Activated T-helper 1 cell treated with anti-CD3 and anti-CD28 coated beads, Interleukin-12 subunit alpha, Interleukin-12 subunit beta, Interleukin-2, Interleukin-4 antibody, amounts not matched to agents 30 ng/mL and 10 ng/mL and 1 ng/mL, durations not matched to agents 14 hours and 24 hours and 36 hours (primary cell): ENCODE measurements at regions not wholly inside any gene's neighbourhood (a gene's known extent, or its start where the extent isn't known, plus 50 kb on each side); places are given as distances from the start of the nearest gene placed in this dataset.

Experiments
- DNase-seq: peaks from one replicate; pipeline ENCODE4 v3.0.0; 2021; ENCODE audit warnings: low spot score
- H3K27ac Mint-ChIP-seq: one replicate; pipeline ENCODE4 v1.8.0; 2021; ENCODE audit warnings: mild to moderate bottlenecking, mixed read lengths
- H3K27me3 Mint-ChIP-seq: one replicate; pipeline ENCODE4 v1.8.0; 2022; ENCODE audit warnings: mild to moderate bottlenecking, moderate library complexity, mixed read lengths; ENCODE audit not compliant: insufficient read depth
- H3K36me3 Mint-ChIP-seq: one replicate; pipeline ENCODE4 v1.8.0; 2021; ENCODE audit warnings: low read depth, mixed read lengths
- H3K4me1 Mint-ChIP-seq: one replicate; pipeline ENCODE4 v1.8.0; 2021; ENCODE audit warnings: low read depth, mixed read lengths
- H3K4me3 Mint-ChIP-seq: one replicate; pipeline ENCODE4 v1.8.0; 2021; ENCODE audit warnings: mild to moderate bottlenecking, moderate library complexity, mixed read lengths
- H3K9me3 Mint-ChIP-seq: one replicate; pipeline ENCODE4 v1.8.0; 2021; ENCODE audit warnings: mixed read lengths
- intact Hi-C: fragments of 100-400 bp; cut with micrococcal nuclease; formaldehyde crosslinking; loops from one replicate; pipeline ENCODE4 v1.15.1; 2024

- intact Hi-C loops, result no loop called here
- no peaks in the 10 kb centered on the region for H3K4me1 Mint-ChIP-seq
- no peak for DNase-seq
- H3K27ac Mint-ChIP-seq, result no peak overlapping the region
- H3K9me3 Mint-ChIP-seq, result no peaks in the 10 kb centered on the region
- H3K27me3 Mint-ChIP-seq, result peaks cover 20% of the 10 kb centered on the region
- no peak overlapping the region for H3K4me3 Mint-ChIP-seq
- no peaks in the 10 kb centered on the region for H3K36me3 Mint-ChIP-seq
Measured at GRCh38 chr7:116120839-116121238, 89.5 kb upstream of the TES start.

- no peak for DNase-seq
- no peaks in the 10 kb centered on the region for H3K9me3 Mint-ChIP-seq
- intact Hi-C loops, result no loop called here
- no peak overlapping the region for H3K4me3 Mint-ChIP-seq
- no peaks in the 10 kb centered on the region for H3K4me1 Mint-ChIP-seq
- no peaks in the 10 kb centered on the region for H3K36me3 Mint-ChIP-seq
- H3K27ac Mint-ChIP-seq, result no peak overlapping the region
- H3K27me3 Mint-ChIP-seq, result peaks cover 18% of the 10 kb centered on the region
Measured at GRCh38 chr7:116122972-116123595, 87.3 kb upstream of the TES start.

- Mint-ChIP-seq H3K4me1 (no peaks in the 10 kb centered on the region), H3K27ac (no peak overlapping the region), H3K4me3 (no peak overlapping the region), H3K27me3 (peaks cover 12% of the 10 kb centered on the region), H3K36me3 (no peaks in the 10 kb centered on the region), H3K9me3 (peaks cover 6% of the 10 kb centered on the region)
- no peak for DNase-seq
- intact Hi-C loops, result no loop called here
Measured at GRCh38 chr7:116128139-116128538, 82.2 kb upstream of the TES start.

- Mint-ChIP-seq H3K9me3 (no peaks in the 10 kb centered on the region), H3K36me3 (no peaks in the 10 kb centered on the region), H3K27me3 (peaks cover 12% of the 10 kb centered on the region), H3K4me1 (no peaks in the 10 kb centered on the region), H3K4me3 (no peak overlapping the region), H3K27ac (no peak overlapping the region)
- intact Hi-C loops, result loop anchor here (10.0 kb wide), 1 partner anchor 669 kb away; no protein-coding TSS in a partner anchor
- DNase-seq, result no peak
Measured at GRCh38 chr7:116135306-116135705, 75.0 kb upstream of the TES start.

- Mint-ChIP-seq H3K9me3 (no peaks in the 10 kb centered on the region), H3K4me3 (no peak overlapping the region), H3K27ac (no peak overlapping the region), H3K4me1 (peaks cover 20% of the 10 kb centered on the region), H3K27me3 (peaks cover 9% of the 10 kb centered on the region), H3K36me3 (no peaks in the 10 kb centered on the region)
- intact Hi-C loops, result loop anchor here (1.0 to 10.0 kb wide), 8 partner anchors 18 to 666 kb away; partner anchors contain the start of gene TES
- peak; percentile 16 for DNase-seq
Measured at GRCh38 chr7:116138202-116138801, 72.0 kb upstream of the TES start.

- intact Hi-C loops, result loop anchor here (2.0 to 10.0 kb wide), 5 partner anchors 18 to 666 kb away; partner anchors contain the start of gene TES
- no peak overlapping the region for H3K4me3 Mint-ChIP-seq
- no peaks in the 10 kb centered on the region for H3K9me3 Mint-ChIP-seq
- peaks cover 24% of the 10 kb centered on the region for H3K4me1 Mint-ChIP-seq
- peaks cover 9% of the 10 kb centered on the region for H3K27me3 Mint-ChIP-seq
- no peak overlapping the region for H3K27ac Mint-ChIP-seq
- no peak for DNase-seq
- no peaks in the 10 kb centered on the region for H3K36me3 Mint-ChIP-seq
Measured at GRCh38 chr7:116139007-116139406, 71.3 kb upstream of the TES start.

GRCh38 chr7:116139807-116140206 lies 70.5 kb upstream of the TES start:
- H3K4me1 Mint-ChIP-seq, result peaks cover 29% of the 10 kb centered on the region
- DNase-seq, result no peak
- peaks cover 9% of the 10 kb centered on the region for H3K27me3 Mint-ChIP-seq
- no peaks in the 10 kb centered on the region for H3K9me3 Mint-ChIP-seq
- no peak overlapping the region for H3K4me3 Mint-ChIP-seq
- H3K36me3 Mint-ChIP-seq, result no peaks in the 10 kb centered on the region
- intact Hi-C loops, result loop anchor here (2.0 to 10.0 kb wide), 5 partner anchors 17 to 665 kb away; partner anchors contain the start of gene TES
- no peak overlapping the region for H3K27ac Mint-ChIP-seq

- no peaks in the 10 kb centered on the region for H3K36me3 Mint-ChIP-seq
Measured at GRCh38 chr7:116142374-116142773, 68.0 kb upstream of the TES start.

GRCh38 chr7:116142850-116143249 lies 67.5 kb upstream of the TES start:
- no peak for DNase-seq
- Mint-ChIP-seq H3K27ac (no peak overlapping the region), H3K9me3 (no peaks in the 10 kb centered on the region), H3K36me3 (no peaks in the 10 kb centered on the region), H3K27me3 (peaks cover 4% of the 10 kb centered on the region), H3K4me3 (peak overlapping the region; percentile 26), H3K4me1 (peaks cover 50% of the 10 kb centered on the region)
- intact Hi-C loops, result no loop called here

More at GRCh38 chr7:116142374-116142773, 68.0 kb upstream of the TES start:
- intact Hi-C loops, result no loop called here
- Mint-ChIP-seq H3K27ac (no peak overlapping the region), H3K9me3 (no peaks in the 10 kb centered on the region), H3K4me3 (no peak overlapping the region), H3K4me1 (peaks cover 50% of the 10 kb centered on the region), H3K27me3 (peaks cover 5% of the 10 kb centered on the region)
- no peak for DNase-seq

- peaks cover 55% of the 10 kb centered on the region for H3K4me1 Mint-ChIP-seq
- H3K4me3 Mint-ChIP-seq, result peak overlapping the region; percentile 17
Measured at GRCh38 chr7:116145245-116145852, 65.0 kb upstream of the TES start.

GRCh38 chr7:116148108-116148507 lies 62.2 kb upstream of the TES start:
- H3K4me3 Mint-ChIP-seq, result no peak overlapping the region
- H3K4me1 Mint-ChIP-seq, result peaks cover 37% of the 10 kb centered on the region
- DNase-seq, result no peak
- peaks cover 2% of the 10 kb centered on the region for H3K27me3 Mint-ChIP-seq
- intact Hi-C loops, result no loop called here
- no peaks in the 10 kb centered on the region for H3K9me3 Mint-ChIP-seq
- no peak overlapping the region for H3K27ac Mint-ChIP-seq
- H3K36me3 Mint-ChIP-seq, result no peaks in the 10 kb centered on the region

More at GRCh38 chr7:116145245-116145852, 65.0 kb upstream of the TES start:
- DNase-seq, result peak; percentile 5
- H3K27me3 Mint-ChIP-seq, result no peaks in the 10 kb centered on the region
- H3K9me3 Mint-ChIP-seq, result no peaks in the 10 kb centered on the region
- peak overlapping the region; percentile 14 for H3K27ac Mint-ChIP-seq
- no peaks in the 10 kb centered on the region for H3K36me3 Mint-ChIP-seq
- intact Hi-C loops, result no loop called here

- no peaks in the 10 kb centered on the region for H3K36me3 Mint-ChIP-seq
- no peak for DNase-seq
- H3K4me1 Mint-ChIP-seq, result peaks cover 32% of the 10 kb centered on the region
- peaks cover 2% of the 10 kb centered on the region for H3K27me3 Mint-ChIP-seq
- intact Hi-C loops, result no loop called here
- H3K4me3 Mint-ChIP-seq, result no peak overlapping the region
- H3K27ac Mint-ChIP-seq, result no peak overlapping the region
- H3K9me3 Mint-ChIP-seq, result no peaks in the 10 kb centered on the region
Measured at GRCh38 chr7:116148626-116149025, 61.7 kb upstream of the TES start.

GRCh38 chr7:116150588-116150987 lies 59.8 kb upstream of the TES start:
- Mint-ChIP-seq H3K36me3 (no peaks in the 10 kb centered on the region), H3K27ac (no peak overlapping the region), H3K9me3 (no peaks in the 10 kb centered on the region), H3K4me3 (no peak overlapping the region), H3K4me1 (peaks cover 18% of the 10 kb centered on the region), H3K27me3 (peaks cover 10% of the 10 kb centered on the region)
- intact Hi-C loops, result no loop called here
- DNase-seq, result no peak
